NCI-H1694 (cell line): ENCODE measurements at regions not wholly inside any gene's neighbourhood (a gene's known extent, or its start where the extent isn't known, plus 50 kb on each side); places are given as distances from the start of the nearest gene placed in this dataset.
A peak's percentile ranks its signal among the peaks of the same experiment; 100 is the strongest.
"Not testable (repeated sequence)": the region's sequence is repeated elsewhere in the genome, so short reads cannot be mapped to it uniquely, and the experiment has no call there.

ENCODE experiments used
- DNase-seq: peaks from one replicate; lab custom pipeline; 2025; lab: John Stamatoyannopoulos, UW

DNA sequence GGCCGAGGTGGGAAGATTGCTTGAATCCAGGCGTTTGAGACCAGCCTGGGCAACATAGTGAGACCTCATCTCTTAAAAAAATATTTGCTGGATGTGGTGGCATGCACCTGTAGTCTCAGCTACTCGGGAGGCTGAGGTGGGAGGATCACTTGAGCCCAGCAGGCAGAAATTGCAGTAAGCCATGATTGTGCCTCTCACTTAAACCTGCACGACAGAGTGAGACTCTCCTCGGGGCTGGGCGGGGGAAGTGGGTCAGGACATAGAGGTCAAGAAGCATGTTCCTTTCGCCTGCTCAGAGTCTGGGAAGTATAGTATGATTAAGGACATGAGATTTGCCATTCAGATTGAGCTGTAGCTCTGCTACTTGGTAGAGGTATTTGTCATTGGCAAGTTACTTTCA lies 52.3 kb downstream of the SEPTIN7 start:
- DNase-seq = not testable (repeated sequence)

DNA sequence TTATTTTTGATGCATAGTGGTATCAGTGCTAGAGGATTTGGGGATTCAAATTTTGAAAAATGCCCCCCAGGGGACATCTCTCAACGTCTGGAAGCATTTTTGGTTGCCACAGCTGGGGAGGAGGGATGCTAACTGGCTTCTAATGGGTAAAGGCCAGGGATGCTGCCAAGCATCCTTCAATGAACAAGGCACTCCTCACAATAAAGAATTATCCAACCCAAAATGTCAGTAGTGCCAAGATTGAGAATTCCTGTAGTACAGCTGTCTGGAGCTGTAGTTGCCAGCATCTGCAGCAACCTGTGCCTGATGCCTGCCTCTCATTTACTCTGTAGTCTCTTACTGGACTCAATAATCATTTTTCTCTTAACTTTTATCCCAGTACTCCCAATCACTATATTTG lies 53.5 kb downstream of the SEPTIN7 start:
- no peak for DNase-seq

DNA sequence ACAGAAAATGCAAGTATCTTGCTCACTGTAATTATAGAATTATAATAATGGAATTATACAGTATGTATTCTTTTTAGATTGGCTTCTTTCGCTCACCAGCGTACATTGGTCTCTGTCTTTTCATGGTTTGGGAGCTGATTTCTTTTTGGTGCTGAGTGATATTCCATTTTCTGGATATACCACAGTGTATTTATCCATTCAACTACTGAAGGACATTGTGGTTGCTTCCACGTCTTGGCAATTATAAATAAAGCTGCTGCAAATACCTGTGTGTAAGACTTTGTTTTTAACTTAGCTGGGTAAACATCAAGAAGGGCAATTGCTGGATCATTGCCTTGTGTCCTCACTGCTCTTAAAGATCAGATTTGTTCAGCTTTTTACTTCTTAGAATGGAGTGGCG lies 55.3 kb downstream of the SEPTIN7 start:
- DNase-seq = no peak

DNA sequence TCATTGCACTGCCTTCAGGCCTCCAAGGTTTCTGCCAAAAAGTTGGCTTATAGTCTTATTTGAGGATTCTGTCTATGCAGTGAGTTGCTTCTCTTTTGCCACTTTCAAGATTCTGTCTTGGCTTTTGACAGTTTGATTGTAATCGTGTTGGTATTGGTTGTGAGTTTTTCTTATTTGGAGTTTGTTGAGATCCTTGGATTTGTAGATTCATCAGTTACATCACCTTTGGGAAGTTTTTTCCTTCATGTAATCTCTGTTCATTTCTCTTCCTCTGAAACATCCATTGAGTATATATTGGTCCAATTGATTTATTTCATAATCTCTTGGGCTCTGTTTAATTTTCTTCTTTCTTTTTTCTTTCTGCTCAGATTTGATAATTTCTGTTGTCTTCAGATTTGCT lies 59.8 kb downstream of the SEPTIN7 start:
- DNase-seq = no peak

DNA sequence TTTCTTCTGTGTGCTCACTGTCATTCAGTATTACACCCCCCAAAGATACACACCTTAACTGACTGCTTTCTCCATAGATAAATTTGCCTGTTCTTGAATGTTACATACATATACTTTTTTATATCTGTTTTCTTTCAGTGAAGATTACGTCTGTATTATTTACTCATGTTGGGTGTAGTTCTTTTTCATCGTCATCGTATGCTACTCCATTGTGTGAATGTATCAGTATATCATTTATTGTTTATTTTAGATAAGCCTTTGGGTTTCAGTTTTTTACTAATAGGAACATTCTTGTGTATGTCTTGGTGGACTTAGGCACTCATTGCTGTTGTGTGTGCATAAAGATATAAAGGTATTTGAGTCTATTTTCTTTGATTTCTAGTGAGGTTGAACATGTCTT lies 64.4 kb downstream of the SEPTIN7 start:
- DNase-seq = no peak

DNA sequence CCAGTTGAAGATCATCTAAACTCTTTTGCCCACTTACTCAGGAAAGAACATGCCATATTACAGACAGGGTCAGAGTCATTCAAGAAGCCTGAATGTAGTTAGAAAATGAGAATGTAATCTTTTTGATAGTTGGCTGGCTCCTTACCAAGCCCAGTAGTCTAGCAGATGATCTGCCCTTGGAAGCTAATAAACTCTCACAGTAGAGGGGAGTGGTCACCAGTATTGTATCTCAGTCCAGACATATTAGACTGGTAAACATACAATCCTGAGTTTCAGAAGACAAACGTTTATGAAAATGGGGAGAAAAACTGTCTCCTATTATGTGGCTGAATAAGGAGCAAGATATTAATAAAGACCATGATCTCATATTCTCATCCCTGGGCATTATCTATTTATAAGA lies 65.3 kb downstream of the SEPTIN7 start:
- no peak for DNase-seq

DNA sequence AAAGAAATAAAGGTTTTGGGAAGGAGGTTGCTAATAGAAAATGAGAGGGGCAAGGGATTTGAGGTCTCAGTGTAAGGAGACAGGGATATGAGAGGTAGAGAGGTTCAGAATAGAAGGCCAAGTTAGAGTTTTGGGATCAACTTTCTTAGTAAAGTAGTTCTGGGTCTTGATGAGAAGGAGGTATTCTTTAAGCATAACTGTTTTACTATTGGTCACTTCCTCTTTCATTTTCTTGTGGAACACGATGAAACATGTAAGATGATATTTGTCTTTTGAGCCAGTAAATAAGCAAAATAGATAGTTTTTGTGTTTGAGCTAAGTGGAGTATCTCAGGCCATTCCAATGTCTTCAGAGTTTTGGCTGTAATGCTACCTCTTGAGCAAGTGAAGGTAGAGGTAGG lies 68.3 kb downstream of the SEPTIN7 start:
- not testable (repeated sequence) for DNase-seq

DNA sequence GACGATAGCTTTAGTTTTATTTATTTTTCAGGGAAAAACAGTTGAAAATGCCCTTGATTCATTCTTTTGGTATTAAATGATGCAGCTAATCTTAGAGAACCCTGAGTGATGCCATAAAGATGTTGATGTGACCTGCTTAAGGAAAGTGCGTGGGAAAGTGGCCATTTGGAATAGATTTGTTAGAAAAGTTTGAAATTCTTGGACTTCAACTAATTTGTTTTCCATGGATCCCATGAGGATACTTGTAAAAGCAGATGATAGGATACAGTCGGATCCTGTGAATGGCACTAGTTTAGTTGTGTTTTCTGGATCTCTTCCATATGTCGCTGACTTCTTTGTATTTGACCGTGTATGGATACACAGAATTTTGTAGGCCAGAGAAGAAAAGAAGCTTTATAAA lies 69.0 kb downstream of the SEPTIN7 start:
- DNase-seq = no peak

DNA sequence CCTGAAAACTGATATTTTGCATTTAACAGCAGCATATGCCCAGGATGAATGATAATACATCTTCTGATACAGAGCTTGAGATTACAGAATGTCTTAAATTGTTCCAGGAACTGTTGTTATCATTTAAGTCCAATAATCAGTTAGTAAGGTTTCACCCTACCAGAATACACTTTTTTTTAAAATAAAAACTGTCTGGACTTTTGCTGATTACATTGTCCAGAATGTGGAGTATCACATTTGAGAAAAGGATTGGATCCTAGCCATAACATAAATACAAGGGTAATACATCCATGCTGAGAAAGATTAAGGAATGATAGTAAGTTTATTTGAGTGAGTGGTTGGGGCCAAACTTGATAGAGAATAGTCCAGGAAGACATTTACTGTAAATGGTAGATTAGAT lies 71.0 kb downstream of the SEPTIN7 start:
- no peak for DNase-seq

DNA sequence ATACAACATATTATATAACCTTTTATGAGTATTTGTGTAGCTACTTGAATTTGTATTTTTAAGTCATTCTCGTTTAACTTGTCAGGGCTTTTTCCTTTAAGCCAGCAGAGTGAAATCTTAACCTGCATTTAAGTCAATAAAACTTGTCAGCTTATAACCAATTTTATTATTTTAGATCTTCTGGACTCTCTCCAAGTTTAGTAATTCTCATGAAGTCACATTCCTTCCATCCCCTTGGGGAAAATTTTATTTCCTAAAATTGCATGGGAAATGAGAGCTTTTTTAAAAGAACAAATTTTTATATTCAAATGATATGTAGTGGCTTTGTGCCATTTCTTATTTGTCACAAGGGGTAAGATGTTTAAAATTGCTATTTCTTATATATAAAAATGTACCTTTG lies 74.0 kb downstream of the SEPTIN7 start:
- no peak for DNase-seq

DNA sequence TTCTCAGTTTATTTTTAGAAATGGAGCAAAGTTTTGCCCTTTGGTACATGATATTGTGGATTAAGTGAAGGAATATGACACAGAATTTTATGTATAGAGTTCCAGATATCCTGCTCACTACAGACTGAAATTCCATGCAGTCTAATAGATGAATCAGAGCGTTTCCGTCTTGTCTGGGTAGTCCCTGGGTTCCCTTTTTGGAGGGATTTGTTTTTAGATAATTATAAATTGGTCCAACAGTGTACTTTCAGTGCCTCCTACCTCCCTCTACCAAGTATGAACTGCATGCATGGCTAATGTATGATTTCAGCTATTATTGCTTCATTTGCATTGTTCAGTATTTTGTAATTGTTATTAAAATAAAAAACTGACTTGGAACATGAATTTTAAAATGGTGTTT lies 74.4 kb downstream of the SEPTIN7 start:
- DNase-seq = no peak

DNA sequence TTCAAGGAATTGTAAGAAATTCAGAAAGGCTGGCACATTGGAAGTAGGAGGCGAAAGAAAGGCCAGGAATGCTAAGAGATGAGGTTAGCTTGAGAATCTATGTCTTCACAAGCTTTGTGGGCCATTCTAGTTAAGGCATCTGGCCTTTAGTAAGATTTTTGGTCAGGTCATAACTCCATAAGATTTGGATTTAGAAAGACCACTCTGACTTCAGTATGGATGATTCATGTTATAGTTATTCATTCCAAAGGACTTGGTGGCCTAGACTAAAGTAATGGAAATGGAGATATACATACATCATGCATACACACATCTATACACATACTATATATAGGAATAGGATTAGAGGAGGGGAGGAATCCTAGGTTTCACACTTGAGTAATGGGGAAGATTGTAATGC lies 77.5 kb downstream of the SEPTIN7 start:
- no peak for DNase-seq

DNA sequence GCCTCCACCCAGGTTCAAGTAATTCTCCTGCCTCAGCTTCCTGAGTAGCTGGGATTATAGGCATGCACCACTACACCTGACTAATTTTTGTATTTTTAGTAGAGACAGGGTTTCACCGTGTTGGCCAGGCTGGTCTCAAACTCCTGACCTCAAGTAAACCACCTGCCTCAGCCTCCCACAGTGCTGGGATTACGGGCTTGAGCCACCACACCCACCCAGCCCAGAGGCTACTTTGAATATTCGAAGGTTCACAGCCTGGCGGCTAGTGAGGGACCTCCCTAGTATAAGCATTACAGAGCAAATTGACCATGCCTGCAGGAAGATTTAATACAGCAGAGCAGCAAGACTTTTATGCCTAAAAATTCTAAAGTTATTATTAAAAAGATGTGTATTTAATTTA lies 86.6 kb downstream of the SEPTIN7 start:
- DNase-seq = not testable (repeated sequence)

DNA sequence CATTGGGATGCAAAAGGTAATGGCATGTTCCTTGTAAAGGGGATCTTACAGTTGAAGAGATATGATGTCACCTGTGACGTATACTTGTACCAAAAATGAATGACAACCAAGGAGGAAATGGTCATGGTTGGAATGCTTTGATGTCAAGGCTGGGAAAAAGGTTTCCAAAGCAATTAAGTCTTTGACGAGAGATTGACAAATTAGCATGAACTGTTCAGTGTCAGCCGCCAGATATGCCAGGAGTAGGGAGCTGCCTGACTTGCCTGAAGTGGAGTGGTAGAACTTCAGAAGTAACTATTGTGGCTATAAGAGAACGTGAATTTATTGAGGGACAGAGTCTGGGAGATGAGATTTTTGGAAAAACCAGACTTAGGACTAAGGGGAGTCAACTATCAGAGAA lies 88.1 kb downstream of the SEPTIN7 start:
- DNase-seq = no peak

DNA sequence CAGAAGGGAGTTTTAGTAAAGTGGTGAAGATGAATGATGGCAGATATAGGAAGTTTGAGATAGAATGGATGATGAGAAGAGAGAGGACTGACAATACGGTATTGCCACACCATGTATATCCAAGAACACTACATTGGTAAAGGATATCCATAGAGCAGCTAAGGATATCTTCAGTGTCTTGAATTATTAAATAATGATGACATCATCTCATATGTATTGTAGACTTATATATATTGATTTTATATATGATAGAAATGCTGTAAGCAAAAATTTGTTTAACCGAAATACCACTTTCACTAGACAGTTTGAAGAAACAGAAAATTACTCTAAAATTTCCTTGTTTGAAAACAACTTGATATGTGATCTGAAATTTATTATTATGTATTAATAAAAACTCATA lies 89.0 kb downstream of the SEPTIN7 start:
- DNase-seq = no peak

DNA sequence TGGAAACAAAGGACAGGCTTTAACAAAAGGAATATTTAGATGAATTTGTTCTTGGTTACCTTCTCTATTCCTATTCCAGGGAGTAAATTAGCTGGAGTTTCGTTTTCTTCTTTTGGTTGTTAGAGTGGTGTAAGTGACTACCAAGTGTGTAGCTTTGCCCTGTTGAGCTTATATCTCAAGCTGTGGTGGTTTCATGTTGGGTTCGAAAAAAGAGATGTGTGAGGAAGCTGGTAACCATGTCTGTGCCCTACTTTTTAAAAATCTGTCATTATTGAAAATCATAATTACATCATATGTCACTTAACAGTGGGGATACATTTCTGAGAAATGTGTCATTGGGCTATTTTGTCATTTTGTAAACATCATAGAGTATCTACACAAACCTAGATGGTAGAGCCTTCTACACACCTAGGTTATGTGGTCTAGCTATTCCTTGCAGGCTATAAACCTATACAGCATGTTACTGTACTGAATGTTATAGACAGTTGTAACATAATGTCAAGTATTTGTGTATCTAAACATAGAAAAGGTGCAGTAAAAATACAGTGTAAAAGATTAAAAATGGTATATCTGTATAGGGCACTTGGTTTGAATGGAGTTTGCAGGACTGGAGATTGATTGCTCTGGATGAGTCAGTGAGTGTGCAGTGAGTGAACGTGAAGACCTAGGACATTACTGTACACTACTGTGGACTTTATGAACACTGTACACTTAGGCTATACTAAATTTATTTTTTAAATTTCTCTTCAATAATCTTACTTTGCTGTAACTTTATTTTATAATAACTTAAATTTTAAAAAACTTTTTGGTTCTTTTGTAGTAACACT lies 90.4 kb downstream of the SEPTIN7 start:
- DNase-seq = no peak

DNA sequence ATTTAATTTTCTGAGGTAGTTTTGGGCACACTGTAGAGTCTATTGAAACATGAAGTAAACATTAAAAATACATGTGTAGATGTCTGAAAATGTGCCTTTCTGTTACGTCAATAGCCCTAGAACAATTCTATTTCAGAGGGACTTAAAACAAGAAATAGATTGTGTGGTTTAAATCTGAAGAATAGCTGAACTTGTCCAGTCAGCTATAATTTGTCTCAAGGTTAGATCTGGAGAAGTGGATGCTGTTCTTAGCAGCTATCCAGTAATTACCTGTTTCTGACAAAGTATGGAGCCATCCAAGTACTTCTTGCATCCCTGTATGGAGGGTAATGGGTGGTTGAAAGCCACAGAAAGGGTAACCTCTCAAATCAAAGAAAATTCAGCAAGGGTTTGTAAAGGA lies 92.8 kb downstream of the SEPTIN7 start:
- DNase-seq = no peak

DNA sequence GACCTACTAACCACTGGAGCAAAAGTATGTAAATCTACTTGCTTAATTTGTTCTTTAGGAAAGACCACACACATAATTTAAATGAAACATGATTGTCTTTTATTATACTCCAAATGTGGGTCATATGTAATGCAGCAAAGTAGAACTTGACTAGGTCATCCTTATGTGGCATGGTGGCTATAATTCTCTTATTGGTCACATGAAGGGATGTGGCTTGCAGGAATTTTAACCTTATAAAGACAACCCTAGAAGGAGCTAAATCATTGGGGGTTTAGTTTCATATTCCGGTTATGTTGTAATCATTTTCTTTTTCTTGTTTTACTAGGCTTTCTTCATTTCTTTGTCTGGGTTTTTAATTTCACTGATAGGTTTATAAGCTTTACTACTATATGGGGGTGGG lies 93.9 kb downstream of the SEPTIN7 start:
- no peak for DNase-seq

DNA sequence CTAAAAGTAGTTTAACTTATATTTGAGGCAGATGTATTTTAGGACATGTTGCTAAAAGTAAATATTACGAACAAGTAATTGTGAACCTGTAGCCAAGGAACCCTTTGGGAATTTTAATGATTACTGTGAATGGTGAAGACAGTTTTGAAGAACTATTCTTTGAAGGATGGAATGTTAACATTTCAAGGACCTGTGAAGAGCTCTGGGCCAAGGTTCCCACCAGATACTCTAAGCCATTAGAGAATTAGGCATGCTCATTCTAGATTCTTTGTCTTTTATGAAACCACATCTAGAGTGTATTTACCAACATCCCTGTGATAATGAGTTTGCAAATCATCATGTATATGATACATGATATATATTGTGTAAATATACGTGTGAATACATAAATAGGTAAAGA lies 99.8 kb downstream of the SEPTIN7 start:
- DNase-seq = no peak

DNA sequence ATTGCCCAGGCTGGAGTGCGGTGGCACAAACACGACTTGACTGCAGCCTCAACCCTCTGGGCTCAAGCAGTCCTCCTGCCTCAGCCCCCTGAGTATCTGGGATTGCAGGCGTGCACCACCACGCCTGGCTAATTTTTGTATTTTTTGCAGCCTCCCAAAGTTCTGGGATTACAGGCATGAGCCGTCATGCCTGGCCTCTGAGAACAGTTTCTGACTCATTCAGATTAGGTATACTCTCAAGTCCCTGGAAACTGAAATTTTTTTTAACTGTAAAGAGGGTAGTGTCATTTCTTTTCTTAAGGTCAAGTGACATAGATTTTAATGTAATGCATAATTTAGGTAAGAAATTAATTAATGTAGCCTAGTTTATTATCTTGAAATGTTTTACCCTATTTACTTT lies 104.7 kb downstream of the SEPTIN7 start:
- DNase-seq = no peak

DNA sequence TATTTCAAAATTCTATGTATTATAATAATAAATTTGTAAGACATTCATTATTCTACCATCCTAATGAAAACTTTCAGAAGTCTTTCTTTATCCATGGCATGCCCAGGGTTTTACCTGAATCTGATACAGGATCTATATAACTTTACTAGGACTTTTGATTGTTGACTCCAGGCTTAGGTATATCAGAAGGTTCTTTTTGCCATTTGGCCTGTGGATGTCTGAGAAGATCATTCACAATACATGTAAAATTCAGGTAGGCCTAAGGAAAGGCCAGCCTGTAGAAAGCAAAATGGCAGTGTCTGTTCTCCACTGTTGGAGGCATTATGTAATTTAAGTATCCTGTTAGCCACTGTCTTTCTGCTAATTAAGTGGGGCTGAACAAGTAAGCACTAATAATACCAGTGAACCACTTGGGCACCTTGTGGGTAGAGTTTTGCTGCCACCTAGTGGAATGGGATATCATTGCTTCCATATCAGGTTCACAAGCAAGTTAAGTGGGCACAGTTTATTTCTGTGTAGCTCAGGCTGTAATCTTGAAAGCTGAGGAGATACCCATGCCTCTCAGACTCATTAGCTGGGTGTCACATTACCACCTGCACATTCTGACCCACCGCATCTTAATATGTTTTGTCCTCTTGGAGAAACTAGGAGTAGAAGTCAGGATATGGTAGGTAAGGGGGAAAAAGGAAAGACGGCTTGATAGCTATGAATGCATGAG lies 105.5 kb downstream of the SEPTIN7 start:
- peak; percentile 81 for DNase-seq

DNA sequence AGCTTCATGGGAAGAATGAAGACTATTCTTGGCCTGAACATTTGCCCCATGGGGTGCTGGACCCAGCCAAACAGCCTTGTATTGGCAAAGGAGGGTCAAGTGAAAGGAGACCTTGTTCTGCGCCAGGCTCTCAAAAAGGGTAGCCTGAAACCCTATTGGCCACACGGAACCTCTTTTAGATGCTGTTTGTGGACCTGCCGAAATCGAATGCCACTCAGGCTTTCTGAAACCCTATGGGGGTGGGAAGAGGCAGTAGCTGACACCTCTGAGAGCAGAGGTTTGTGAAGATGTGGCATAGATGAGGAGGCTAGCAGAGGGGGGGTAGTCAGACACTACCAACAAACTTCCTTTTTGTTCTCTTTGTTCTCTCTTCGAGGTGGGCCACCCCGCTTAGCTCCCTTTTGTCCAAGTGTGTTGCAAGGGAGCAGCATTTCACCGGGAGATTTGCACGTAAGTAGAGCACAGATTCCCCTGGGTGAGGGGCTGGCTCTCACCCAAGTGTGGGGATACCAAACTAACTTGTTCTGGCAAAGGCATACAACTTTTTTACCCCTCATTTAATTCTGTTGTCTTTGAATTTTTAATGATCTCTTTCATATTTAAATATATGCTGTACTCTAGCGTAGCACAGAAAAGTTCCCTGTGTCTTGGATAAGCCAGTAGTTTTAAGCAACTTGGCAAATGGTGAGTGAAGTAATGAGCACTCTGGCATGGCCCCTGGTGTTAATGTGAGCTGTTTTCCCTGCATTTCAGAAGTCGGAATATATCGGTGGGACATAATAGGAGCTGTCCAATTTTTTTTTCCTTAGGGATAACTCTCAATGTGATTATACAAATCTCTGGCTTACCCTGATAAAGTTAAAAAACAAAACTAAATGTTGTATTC lies 107.7 kb downstream of the SEPTIN7 start:
- no peak for DNase-seq

DNA sequence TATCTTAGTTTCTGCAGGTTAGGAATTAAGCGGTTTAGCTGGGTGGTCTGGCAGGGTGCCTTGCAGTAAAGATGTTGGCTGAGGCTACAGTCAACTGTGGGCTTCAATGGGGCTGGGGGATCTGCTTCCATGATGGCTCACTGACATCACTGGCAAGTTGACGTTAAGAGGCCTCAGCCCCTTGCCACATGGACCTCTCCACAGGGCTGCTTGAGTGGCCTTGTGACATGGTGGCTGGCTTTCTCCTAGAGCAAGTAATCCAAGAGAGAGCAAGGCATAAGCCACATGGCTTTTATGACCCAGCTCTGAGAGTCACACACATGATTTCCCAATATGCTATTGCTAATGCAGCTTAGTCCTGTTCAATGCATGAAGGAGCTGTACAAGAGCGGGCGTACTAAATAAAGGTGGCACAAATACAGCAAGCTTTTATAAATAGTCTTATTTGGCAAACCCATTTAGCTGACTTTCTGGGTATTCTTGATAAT lies 109.1 kb downstream of the SEPTIN7 start:
- no peak for DNase-seq
